AG04449 (cell line): ENCODE measurements at regions not wholly inside any gene's neighbourhood (a gene's known extent, or its start where the extent isn't known, plus 50 kb on each side); places are given as distances from the start of the nearest gene placed in this dataset.

ENCODE experiments used
- CTCF ChIA-PET: fragments of 350-600 bp; formaldehyde crosslinking; extraction: SDS; loops from one replicate; lab custom pipeline; 2021; ENCODE audit warnings: antibody characterized with exemption; lab: Yijun Ruan, JAX
- POLR2A ChIA-PET: fragments of 400-600, 350-600 bp; formaldehyde crosslinking; extraction: SDS; loops from one replicate; lab custom pipeline; 2020; ENCODE audit warnings: antibody characterized with exemption, inconsistent platforms; lab: Yijun Ruan, JAX
- DNase-seq: peaks from one replicate; pipeline ENCODE4 v3.0.0-alpha.2; 2010; ENCODE audit warnings: low read depth, low spot score
- H3K4me3 ChIP-seq: 2 replicates; pipeline ENCODE4 v1.5.1; 2011; ENCODE audit warnings: low read depth, mild to moderate bottlenecking, control low read depth, low read length
- TF ChIP-seq, protein P1 (sequence below): IDR thresholded peaks from one replicate; pipeline ENCODE4 v1.5.1; 2011; ENCODE audit warnings: mild to moderate bottlenecking, moderate library complexity, low read length, control low read depth, inconsistent platforms; ENCODE audit not compliant: insufficient read depth; ENCODE audit errors: missing control alignments

DNA sequence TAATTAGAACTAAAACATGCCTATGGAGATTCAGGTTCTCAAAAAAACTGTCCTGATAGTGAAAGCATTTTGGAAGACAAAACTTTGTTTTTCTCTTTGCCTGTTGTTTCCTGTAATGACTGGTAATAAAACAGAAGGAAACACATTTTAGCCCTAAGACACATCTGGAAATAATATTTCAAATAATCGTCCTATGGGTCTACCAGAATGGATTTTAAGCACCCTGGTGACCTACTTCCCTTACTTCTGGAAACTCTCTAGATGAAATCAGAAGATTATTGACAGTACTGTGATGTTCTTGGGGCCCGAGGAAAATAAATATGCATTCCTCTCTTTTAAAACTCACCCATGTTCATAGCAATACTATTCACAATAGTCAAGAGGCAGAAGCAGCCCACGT is 110.1 kb upstream of the TLE4 start:
- DNase-seq, result no peak
- H3K4me3 ChIP-seq, result no peak overlapping the region
- ChIA-PET POLR2A (no interaction called here), CTCF (no interaction called here)
- TF ChIP-seq, protein P1, sequence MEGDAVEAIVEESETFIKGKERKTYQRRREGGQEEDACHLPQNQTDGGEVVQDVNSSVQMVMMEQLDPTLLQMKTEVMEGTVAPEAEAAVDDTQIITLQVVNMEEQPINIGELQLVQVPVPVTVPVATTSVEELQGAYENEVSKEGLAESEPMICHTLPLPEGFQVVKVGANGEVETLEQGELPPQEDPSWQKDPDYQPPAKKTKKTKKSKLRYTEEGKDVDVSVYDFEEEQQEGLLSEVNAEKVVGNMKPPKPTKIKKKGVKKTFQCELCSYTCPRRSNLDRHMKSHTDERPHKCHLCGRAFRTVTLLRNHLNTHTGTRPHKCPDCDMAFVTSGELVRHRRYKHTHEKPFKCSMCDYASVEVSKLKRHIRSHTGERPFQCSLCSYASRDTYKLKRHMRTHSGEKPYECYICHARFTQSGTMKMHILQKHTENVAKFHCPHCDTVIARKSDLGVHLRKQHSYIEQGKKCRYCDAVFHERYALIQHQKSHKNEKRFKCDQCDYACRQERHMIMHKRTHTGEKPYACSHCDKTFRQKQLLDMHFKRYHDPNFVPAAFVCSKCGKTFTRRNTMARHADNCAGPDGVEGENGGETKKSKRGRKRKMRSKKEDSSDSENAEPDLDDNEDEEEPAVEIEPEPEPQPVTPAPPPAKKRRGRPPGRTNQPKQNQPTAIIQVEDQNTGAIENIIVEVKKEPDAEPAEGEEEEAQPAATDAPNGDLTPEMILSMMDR, result no peak

DNA sequence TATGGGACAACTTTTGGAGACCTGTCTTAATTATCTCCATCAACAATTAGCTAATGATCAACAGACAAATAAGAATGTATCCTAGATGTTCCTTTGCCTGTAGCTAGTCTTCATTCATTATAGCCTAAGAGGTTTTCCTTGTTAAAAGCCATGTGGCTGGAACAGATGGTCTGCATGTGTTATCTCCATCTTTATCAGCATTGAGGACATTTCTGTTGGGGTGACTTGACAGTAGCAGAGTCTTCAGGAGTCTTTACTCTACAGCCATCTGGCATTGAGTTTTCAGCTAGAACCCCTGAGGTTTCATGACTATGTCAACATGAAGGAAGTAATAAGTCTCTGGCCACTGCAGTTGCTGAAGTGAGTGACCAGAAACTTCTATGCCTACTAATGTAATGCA is 106.6 kb upstream of the TLE4 start:
- ChIA-PET CTCF (interaction anchor here (2.6 kb wide), 1 partner anchor 13 kb away, joined by 7 read pairs; no protein-coding TSS in a partner anchor), POLR2A (no interaction called here)
- TF ChIP-seq, protein P1, result no peak
- no peak overlapping the region for H3K4me3 ChIP-seq
- DNase-seq, result no peak

DNA sequence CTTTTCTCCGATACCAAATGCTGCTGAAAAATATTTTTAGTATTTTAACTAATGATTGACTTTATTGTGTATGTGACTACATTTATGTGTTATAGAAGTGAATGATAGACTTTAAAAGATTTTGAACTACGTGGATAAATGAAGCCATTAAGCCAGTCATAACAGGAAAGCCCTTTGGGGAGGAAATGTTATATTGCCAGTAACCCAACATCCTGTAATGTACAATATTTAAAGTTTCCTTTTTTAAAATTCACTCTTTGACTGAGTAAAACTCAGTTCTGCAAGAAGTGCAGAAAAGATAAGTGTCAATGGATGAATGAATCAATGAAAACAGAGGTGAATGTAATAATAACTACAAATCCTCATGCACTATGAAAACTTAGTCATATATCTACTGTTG is 102.6 kb upstream of the TLE4 start:
- POLR2A ChIA-PET, result no interaction called here
- CTCF ChIA-PET, result interaction anchor here (0.7 to 1.1 kb wide), 2 partner anchors 9 to 23 kb away, joined by 3 read pairs; no protein-coding TSS in a partner anchor
- TF ChIP-seq, protein P1, result no peak
- no peak overlapping the region for H3K4me3 ChIP-seq
- no peak for DNase-seq

DNA sequence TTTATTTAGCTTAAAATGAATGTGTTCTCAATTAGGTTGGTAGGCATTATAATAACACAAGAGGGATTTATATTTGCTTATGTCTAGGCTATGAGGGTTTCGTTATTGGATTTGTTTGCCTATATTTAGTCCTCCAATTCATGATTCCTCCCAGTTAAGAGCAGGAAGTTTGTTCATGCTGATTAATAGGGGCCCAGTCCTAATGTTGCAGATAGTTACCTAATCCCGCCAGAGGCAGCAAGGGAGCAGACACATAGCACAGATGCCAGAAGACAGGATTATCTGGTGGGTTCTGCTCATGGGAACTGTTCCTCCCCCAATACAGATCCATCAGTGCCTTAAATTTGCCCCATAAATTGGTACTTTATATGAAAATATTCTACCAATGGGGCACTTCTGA is 100.8 kb upstream of the TLE4 start:
- CTCF ChIA-PET, result interaction anchor here (1.0 to 1.8 kb wide), 2 partner anchors 10 to 189 kb away, joined by 3 to 4 read pairs; no protein-coding TSS in a partner anchor

DNA sequence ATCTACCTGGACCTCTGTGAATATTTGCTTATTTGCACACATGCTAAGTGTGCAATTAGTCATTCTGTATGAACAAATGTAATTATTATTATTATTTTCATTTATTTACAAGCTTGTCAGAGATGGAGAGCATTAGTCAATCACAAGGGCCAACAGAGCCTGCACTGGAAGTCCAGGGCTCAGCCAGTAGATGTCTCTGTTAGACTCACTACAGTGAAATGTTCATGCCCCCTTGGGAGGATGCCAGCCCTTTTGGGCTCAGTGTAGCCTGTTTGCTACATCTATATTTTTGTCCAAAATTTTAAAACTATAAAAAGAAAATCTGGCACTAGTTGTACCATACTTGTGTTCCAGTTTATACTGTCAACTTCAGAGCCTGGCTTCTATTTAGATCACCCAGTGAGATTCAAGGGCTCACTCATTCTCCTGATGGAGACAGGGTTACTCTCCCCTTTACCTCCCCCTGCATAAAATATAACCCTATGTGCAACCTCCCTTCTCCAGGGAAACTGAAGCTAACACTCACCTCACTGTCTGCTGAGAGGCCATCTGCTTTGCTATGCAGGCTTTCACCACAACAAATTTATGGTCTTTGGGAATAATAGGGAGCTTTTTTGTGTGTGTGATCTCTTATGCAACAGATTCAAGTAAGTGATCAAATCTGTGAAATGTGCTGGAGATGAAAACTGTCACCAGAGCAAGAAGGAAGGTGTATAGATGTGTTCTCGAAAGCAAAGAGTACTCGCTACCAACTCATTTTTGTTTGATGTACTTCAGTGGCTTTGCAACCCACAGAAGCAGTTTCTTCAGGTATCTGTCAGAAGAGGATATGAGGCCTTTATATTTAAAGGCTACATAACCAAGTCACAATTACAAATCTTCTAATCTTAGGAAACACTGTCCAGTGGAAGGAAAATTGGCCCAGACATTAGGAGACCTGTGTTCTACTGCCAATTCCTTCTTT is 99.9 kb upstream of the TLE4 start:
- DNase-seq, result no peak
- CTCF ChIA-PET, result interaction anchor here (0.6 to 1.8 kb wide), 5 partner anchors 9 to 344 kb away, joined by 3 to 4 read pairs (median 3); no protein-coding TSS in a partner anchor
- POLR2A ChIA-PET, result no interaction called here
- H3K4me3 ChIP-seq, result no peak overlapping the region
- TF ChIP-seq, protein P1, result peak; percentile 44

More for the DNA sequence above, 100.8 kb upstream of the TLE4 start:
- POLR2A ChIA-PET, result no interaction called here
- no peak overlapping the region for H3K4me3 ChIP-seq
- DNase-seq, result no peak
- TF ChIP-seq, protein P1, result no peak

DNA sequence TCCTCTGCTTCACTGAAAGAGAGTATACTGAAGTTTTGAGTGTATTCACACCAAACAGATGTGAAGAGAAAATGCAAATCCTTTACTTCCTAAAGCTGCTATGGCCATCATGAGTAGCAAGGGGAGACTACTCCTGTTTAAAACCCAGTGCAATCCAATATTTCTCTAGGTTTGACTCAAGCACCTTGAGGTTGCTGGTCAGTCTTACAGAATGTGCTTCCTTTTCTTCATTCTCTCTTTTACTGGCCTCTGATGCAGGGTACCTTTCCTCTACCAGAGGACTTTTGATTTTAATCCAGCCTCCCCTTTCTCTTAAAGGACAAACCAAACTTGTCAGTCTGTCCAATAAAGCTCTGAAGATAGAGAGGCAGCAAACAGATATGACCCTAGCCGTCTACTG is 98.1 kb upstream of the TLE4 start:
- ChIA-PET CTCF (no interaction called here), POLR2A (no interaction called here)
- H3K4me3 ChIP-seq, result no peak overlapping the region
- TF ChIP-seq, protein P1, result no peak
- no peak for DNase-seq
